Fibroblast of skin of abdomen (primary cell): ENCODE measurements at regions not wholly inside any gene's neighbourhood (a gene's known extent, or its start where the extent isn't known, plus 50 kb on each side); places are given as distances from the start of the nearest gene placed in this dataset.
A peak's percentile ranks its signal among the peaks of the same experiment; 100 is the strongest.
"Not testable (repeated sequence)": the region's sequence is repeated elsewhere in the genome, so short reads cannot be mapped to it uniquely, and the experiment has no call there.

Experiments
- DNase-seq: peaks from one replicate; pipeline ENCODE4 v3.0.0-alpha.2; 2013

- DNase-seq: no peak
Observed at GRCh38 chr20:55151171-55151570, 675.8 kb downstream of the DOK5 start.

GRCh38 chr20:55143601-55144000, 668.2 kb downstream of the DOK5 start:
- no peak for DNase-seq

GRCh38 chr20:55142932-55143331, 667.5 kb downstream of the DOK5 start:
- no peak for DNase-seq

- no peak for DNase-seq
Observed at GRCh38 chr20:55140631-55141030, 665.2 kb downstream of the DOK5 start.

- DNase-seq: no peak
Observed at GRCh38 chr20:55139173-55139765, 663.9 kb downstream of the DOK5 start.

GRCh38 chr20:55135923-55136322, 660.5 kb downstream of the DOK5 start:
- no peak for DNase-seq

- DNase-seq: no peak
Observed at GRCh38 chr20:55132523-55132922, 657.1 kb downstream of the DOK5 start.

- DNase-seq: not testable (repeated sequence)
Observed at GRCh38 chr20:55117577-55117976, 642.2 kb downstream of the DOK5 start.

- DNase-seq: no peak
Observed at GRCh38 chr20:55116598-55116997, 641.2 kb downstream of the DOK5 start.

GRCh38 chr20:55103188-55103587, 627.8 kb downstream of the DOK5 start:
- DNase-seq: no peak

- DNase-seq: no peak
Observed at GRCh38 chr20:55099251-55099650, 623.9 kb downstream of the DOK5 start.

GRCh38 chr20:55097621-55098020, 622.2 kb downstream of the DOK5 start:
- no peak for DNase-seq

- no peak for DNase-seq
Observed at GRCh38 chr20:55095745-55096400, 620.5 kb downstream of the DOK5 start.

- DNase-seq: no peak
Observed at GRCh38 chr20:55094353-55094861, 619.0 kb downstream of the DOK5 start.

- no peak for DNase-seq
Observed at GRCh38 chr20:55090286-55090685, 614.9 kb downstream of the DOK5 start.

- no peak for DNase-seq
Observed at GRCh38 chr20:55086421-55086820, 611.0 kb downstream of the DOK5 start.

GRCh38 chr20:55079917-55080316, 604.5 kb downstream of the DOK5 start:
- DNase-seq: no peak

GRCh38 chr20:55074266-55074840, 599.0 kb downstream of the DOK5 start:
- DNase-seq: not testable (repeated sequence)

- no peak for DNase-seq
Observed at GRCh38 chr20:55070001-55070400, 594.6 kb downstream of the DOK5 start.

- DNase-seq: no peak
Observed at GRCh38 chr20:55067158-55067825, 591.9 kb downstream of the DOK5 start.

- no peak for DNase-seq
Observed at GRCh38 chr20:55058938-55059337, 583.5 kb downstream of the DOK5 start.

- no peak for DNase-seq
Observed at GRCh38 chr20:55057779-55058415, 582.5 kb downstream of the DOK5 start.

- DNase-seq: peak; percentile 6
Observed at GRCh38 chr20:55054453-55054852, 579.1 kb downstream of the DOK5 start.
